Osteoblast (primary cell): ENCODE measurements at regions not wholly inside any gene's neighbourhood (a gene's known extent, or its start where the extent isn't known, plus 50 kb on each side); places are given as distances from the start of the nearest gene placed in this dataset.

Source experiments
- DNase-seq: peaks from one replicate; pipeline ENCODE4 v3.0.0; 2011; ENCODE audit warnings: low spot score, mixed read lengths; ENCODE audit not compliant: insufficient read length; ENCODE audit errors: missing footprints
- H2AFZ ChIP-seq: 2 replicates; pipeline ENCODE4 v1.6.0; 2011; ENCODE audit warnings: mild to moderate bottlenecking, low read length
- H3K27ac ChIP-seq: 2 replicates; pipeline ENCODE4 v1.5.1; 2011; ENCODE audit warnings: mild to moderate bottlenecking, low read depth, low read length, moderate library complexity
- H3K27me3 ChIP-seq: 2 replicates; pipeline ENCODE4 v1.6.0; 2012; ENCODE audit warnings: mild to moderate bottlenecking, control low read depth, inconsistent platforms, low read length, moderate library complexity; ENCODE audit not compliant: insufficient read depth
- H3K36me3 ChIP-seq: 2 replicates; pipeline ENCODE4 v1.5.1; 2011; ENCODE audit warnings: mild to moderate bottlenecking, low read length, control low read depth, moderate library complexity; ENCODE audit not compliant: insufficient read depth
- H3K4me1 ChIP-seq: 2 replicates; pipeline ENCODE4 v1.5.1; 2011; ENCODE audit warnings: mild to moderate bottlenecking, low read length, control low read depth, moderate library complexity; ENCODE audit not compliant: insufficient read depth
- H3K4me2 ChIP-seq: 2 replicates; pipeline ENCODE4 v1.6.0; 2011; ENCODE audit warnings: mild to moderate bottlenecking, low read length; ENCODE audit not compliant: insufficient read depth
- H3K4me3 ChIP-seq: fragments of 200-600 bp; sonication (generic); 3 replicates; pipeline ENCODE4 v1.5.1; 2012; ENCODE audit warnings: mild to moderate bottlenecking, low read length, inconsistent platforms; ENCODE audit not compliant: insufficient read depth
- H3K79me2 ChIP-seq: 2 replicates; pipeline ENCODE4 v1.6.0; 2012; ENCODE audit warnings: mild to moderate bottlenecking, low read length, control low read depth, inconsistent platforms; ENCODE audit not compliant: insufficient read depth
- H3K9me3 ChIP-seq: 2 replicates; pipeline ENCODE4 v1.5.1; 2011; ENCODE audit warnings: low read depth, low read length, control low read depth
- H4K20me1 ChIP-seq: 2 replicates; pipeline ENCODE4 v1.6.0; 2012; ENCODE audit warnings: mild to moderate bottlenecking, low read length, control low read depth; ENCODE audit not compliant: insufficient read depth
- CTCF ChIP-seq: IDR thresholded peaks from 2 replicates; pipeline ENCODE4 v1.5.1; 2011; ENCODE audit warnings: mild to moderate bottlenecking, low read depth, low read length, moderate library complexity; ENCODE audit errors: extremely low read depth

GRCh38 chr11:92436034-92436920 lies 211.7 kb downstream of the FAT3 start:
- no peak overlapping the region for H2AFZ ChIP-seq
- no peaks in the 10 kb centered on the region for H3K36me3 ChIP-seq
- DNase-seq: no peak
- no peak overlapping the region for H3K27ac ChIP-seq
- no peaks in the 10 kb centered on the region for H3K4me1 ChIP-seq
- H3K79me2 ChIP-seq: no peaks in the 10 kb centered on the region
- no peak overlapping the region for H3K4me3 ChIP-seq
- TF ChIP-seq CTCF: no peak
- H3K9me3 ChIP-seq: no peaks in the 10 kb centered on the region
- no peaks in the 10 kb centered on the region for H4K20me1 ChIP-seq
- H3K4me2 ChIP-seq: no peak overlapping the region
- H3K27me3 ChIP-seq: no peaks in the 10 kb centered on the region

GRCh38 chr11:92439133-92439532 lies 214.5 kb downstream of the FAT3 start:
- no peaks in the 10 kb centered on the region for H3K36me3 ChIP-seq
- DNase-seq: no peak
- H3K4me3 ChIP-seq: no peak overlapping the region
- H3K9me3 ChIP-seq: no peaks in the 10 kb centered on the region
- no peaks in the 10 kb centered on the region for H4K20me1 ChIP-seq
- no peak overlapping the region for H3K27ac ChIP-seq
- H3K27me3 ChIP-seq: no peaks in the 10 kb centered on the region
- H3K4me2 ChIP-seq: no peak overlapping the region
- H3K79me2 ChIP-seq: no peaks in the 10 kb centered on the region
- no peak overlapping the region for H2AFZ ChIP-seq
- TF ChIP-seq CTCF: no peak
- no peaks in the 10 kb centered on the region for H3K4me1 ChIP-seq

- H3K4me3 ChIP-seq: no peak overlapping the region
- DNase-seq: no peak
- H4K20me1 ChIP-seq: no peaks in the 10 kb centered on the region
- TF ChIP-seq CTCF: no peak
- no peaks in the 10 kb centered on the region for H3K27me3 ChIP-seq
- H3K4me2 ChIP-seq: no peak overlapping the region
- H3K4me1 ChIP-seq: no peaks in the 10 kb centered on the region
- H2AFZ ChIP-seq: no peak overlapping the region
- no peaks in the 10 kb centered on the region for H3K9me3 ChIP-seq
- H3K27ac ChIP-seq: no peak overlapping the region
- no peaks in the 10 kb centered on the region for H3K79me2 ChIP-seq
- no peaks in the 10 kb centered on the region for H3K36me3 ChIP-seq
Measured at GRCh38 chr11:92440701-92441442, 216.3 kb downstream of the FAT3 start.

- Histone ChIP-seq H3K79me2 (no peaks in the 10 kb centered on the region), H2AFZ (no peak overlapping the region), H3K4me2 (no peak overlapping the region), H3K4me3 (no peak overlapping the region), H3K4me1 (no peaks in the 10 kb centered on the region), H3K27ac (no peak overlapping the region), H4K20me1 (no peaks in the 10 kb centered on the region), H3K36me3 (no peaks in the 10 kb centered on the region), H3K9me3 (no peaks in the 10 kb centered on the region), H3K27me3 (no peaks in the 10 kb centered on the region)
- DNase-seq: no peak
- TF ChIP-seq CTCF: no peak
Measured at GRCh38 chr11:92441443-92441726, 216.8 kb downstream of the FAT3 start.
